Mammary epithelial cell (primary cell): ENCODE measurements at regions not wholly inside any gene's neighbourhood (a gene's known extent, or its start where the extent isn't known, plus 50 kb on each side); places are given as distances from the start of the nearest gene placed in this dataset.

Source experiments
- EZH2 ChIP-seq: IDR thresholded peaks from 2 replicates; pipeline ENCODE4 v1.6.1; 2012; ENCODE audit warnings: low read length, inconsistent platforms, borderline replicate concordance
- TF ChIP-seq, protein P1 (sequence below), 2 donors: IDR thresholded peaks in 1 of 2; conservative IDR thresholded peaks in 1 of 2; 2 replicates each; pipeline ENCODE4 v1.5.1; 2011 to 2012; ENCODE audit warnings: inconsistent platforms in 2 of 2, low read length in 2 of 2, mild to moderate bottlenecking in 2 of 2, control low read depth in 1 of 2, low read depth in 1 of 2; ENCODE audit not compliant: insufficient read depth in 1 of 2; ENCODE audit errors: extremely low read depth in 1 of 2

GRCh38 chr2:234628953-234629352 is 132.1 kb upstream of the ARL4C start:
- TF ChIP-seq, protein P1, sequence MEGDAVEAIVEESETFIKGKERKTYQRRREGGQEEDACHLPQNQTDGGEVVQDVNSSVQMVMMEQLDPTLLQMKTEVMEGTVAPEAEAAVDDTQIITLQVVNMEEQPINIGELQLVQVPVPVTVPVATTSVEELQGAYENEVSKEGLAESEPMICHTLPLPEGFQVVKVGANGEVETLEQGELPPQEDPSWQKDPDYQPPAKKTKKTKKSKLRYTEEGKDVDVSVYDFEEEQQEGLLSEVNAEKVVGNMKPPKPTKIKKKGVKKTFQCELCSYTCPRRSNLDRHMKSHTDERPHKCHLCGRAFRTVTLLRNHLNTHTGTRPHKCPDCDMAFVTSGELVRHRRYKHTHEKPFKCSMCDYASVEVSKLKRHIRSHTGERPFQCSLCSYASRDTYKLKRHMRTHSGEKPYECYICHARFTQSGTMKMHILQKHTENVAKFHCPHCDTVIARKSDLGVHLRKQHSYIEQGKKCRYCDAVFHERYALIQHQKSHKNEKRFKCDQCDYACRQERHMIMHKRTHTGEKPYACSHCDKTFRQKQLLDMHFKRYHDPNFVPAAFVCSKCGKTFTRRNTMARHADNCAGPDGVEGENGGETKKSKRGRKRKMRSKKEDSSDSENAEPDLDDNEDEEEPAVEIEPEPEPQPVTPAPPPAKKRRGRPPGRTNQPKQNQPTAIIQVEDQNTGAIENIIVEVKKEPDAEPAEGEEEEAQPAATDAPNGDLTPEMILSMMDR (conservative IDR thresholded peaks at IDR 0.05 in 1 of 2, IDR thresholded peaks at IDR 0.05 in 1 of 2; ENCODE audit: extremely low read depth in 1 of 2, insufficient read depth in 1 of 2, low read depth in 1 of 2, low read length in 2 of 2) = no peak
- TF ChIP-seq EZH2 = no peak
